Cardiac muscle cell (in vitro differentiated cells and primary cell): ENCODE measurements at regions not wholly inside any gene's neighbourhood (a gene's known extent, or its start where the extent isn't known, plus 50 kb on each side); places are given as distances from the start of the nearest gene placed in this dataset.

Source experiments
- DNase-seq, 2 donors: peaks; one replicate each; pipeline versions ENCODE4 v3.0.0 to v3.0.0-alpha.2; 2010 to 2017; ENCODE audit warnings: low read depth in 1 of 2, low spot score in 1 of 2
- H3K27ac ChIP-seq: fragments of 200-600 bp; sonication (generic); 2 replicates; pipeline ENCODE4 v1.5.1; 2016
- H3K27me3 ChIP-seq: fragments of 200-600 bp; sonication (generic); 2 replicates; pipeline ENCODE4 v1.6.0; 2016; ENCODE audit warnings: control low read depth
- H3K36me3 ChIP-seq: fragments of 200-600 bp; sonication (generic); 2 replicates; pipeline ENCODE4 v1.5.1; 2016; ENCODE audit warnings: control low read depth
- H3K4me1 ChIP-seq: fragments of 200-600 bp; sonication (generic); 2 replicates; pipeline ENCODE4 v1.8.1; 2017; ENCODE audit warnings: low read depth, mild to moderate bottlenecking, mixed run types
- H3K4me3 ChIP-seq: fragments of 200-600 bp; sonication (generic); 2 replicates; pipeline ENCODE4 v1.5.1; 2016; ENCODE audit warnings: mild to moderate bottlenecking
- H3K9me3 ChIP-seq: fragments of 200-600 bp; sonication (generic); 2 replicates; pipeline ENCODE4 v1.5.1; 2017; ENCODE audit warnings: low read depth, mild to moderate bottlenecking, control low read depth
- CTCF ChIP-seq: IDR thresholded peaks from 2 replicates; pipeline ENCODE4 v1.5.1; 2012; ENCODE audit warnings: low read depth, mild to moderate bottlenecking, low read length

- Histone ChIP-seq H3K27ac (no peak overlapping the region), H3K36me3 (no peaks in the 10 kb centered on the region), H3K27me3 (no peaks in the 10 kb centered on the region), H3K4me3 (no peak overlapping the region), H3K4me1 (no peaks in the 10 kb centered on the region), H3K9me3 (no peaks in the 10 kb centered on the region)
- DNase-seq = no peak
- no peak for TF ChIP-seq CTCF
Observed at GRCh38 chr17:33560871-33561270, 267.8 kb upstream of the ASIC2 start.

DNA sequence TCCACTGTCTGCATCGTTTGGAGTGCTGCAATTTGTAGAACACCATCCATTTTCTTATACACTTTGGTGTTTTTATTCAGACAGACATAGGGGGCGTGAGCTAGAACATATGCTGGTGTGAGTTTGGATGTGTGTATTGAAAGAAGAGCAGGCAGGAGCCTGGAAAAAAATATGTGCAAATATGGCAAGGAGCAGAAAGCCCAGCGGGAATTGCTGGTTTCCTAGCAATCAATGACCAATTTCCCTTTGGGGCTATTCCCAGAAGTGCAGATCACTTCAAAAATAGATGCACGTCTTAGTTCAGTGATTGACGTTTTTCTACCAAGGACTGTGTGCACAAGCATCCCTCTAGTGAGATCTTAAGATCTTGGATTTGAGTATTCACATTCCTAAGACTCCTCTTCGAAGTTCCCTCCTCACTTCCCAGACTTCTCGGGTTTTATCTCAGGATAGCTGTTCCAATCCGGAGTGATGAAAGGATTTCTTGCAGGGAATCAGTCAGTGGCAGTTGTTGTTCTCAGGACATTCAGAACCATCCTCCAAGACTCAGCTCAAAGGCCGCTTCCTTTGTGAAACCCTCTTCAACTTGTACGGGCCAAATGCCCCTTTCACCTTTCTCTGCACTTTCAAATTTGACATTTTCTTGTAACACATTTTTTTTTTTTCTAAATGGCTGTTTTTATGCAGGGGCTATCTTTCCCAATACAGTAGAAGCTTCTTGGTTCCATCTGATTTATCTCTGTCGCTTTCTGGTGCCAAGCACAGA is 268.7 kb upstream of the ASIC2 start:
- Histone ChIP-seq H3K4me3 (no peak overlapping the region), H3K4me1 (no peaks in the 10 kb centered on the region), H3K9me3 (no peaks in the 10 kb centered on the region), H3K27me3 (no peaks in the 10 kb centered on the region), H3K27ac (no peak overlapping the region), H3K36me3 (no peaks in the 10 kb centered on the region)
- no peak for DNase-seq
- no peak for TF ChIP-seq CTCF

DNA sequence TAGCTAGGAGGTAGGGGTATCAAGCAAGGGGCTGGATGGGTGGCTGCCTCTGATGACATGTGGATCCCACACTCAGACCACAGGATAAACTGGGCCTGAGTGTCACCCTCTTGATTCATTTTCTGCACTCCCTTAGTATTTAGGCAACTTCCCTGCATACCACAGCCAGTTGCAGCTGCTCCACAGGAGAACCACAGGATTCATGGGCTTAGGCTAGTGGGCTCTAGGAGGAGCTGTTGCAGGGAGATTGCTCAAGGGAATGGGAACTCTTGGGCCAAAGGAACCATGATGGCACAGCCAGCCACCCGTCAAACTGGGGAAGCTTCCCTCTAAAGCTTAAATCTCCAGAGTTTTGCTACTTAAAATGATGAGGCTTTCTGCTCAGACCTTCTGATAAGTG is 269.7 kb upstream of the ASIC2 start:
- Histone ChIP-seq H3K36me3 (no peaks in the 10 kb centered on the region), H3K4me1 (no peaks in the 10 kb centered on the region), H3K9me3 (no peaks in the 10 kb centered on the region), H3K27me3 (no peaks in the 10 kb centered on the region), H3K4me3 (no peak overlapping the region), H3K27ac (no peak overlapping the region)
- no peak for DNase-seq
- no peak for TF ChIP-seq CTCF

GRCh38 chr17:33564146-33564545 is 271.1 kb upstream of the ASIC2 start:
- Histone ChIP-seq H3K27me3 (no peaks in the 10 kb centered on the region), H3K4me1 (no peaks in the 10 kb centered on the region), H3K36me3 (no peaks in the 10 kb centered on the region), H3K27ac (no peak overlapping the region), H3K4me3 (no peak overlapping the region), H3K9me3 (no peaks in the 10 kb centered on the region)
- TF ChIP-seq CTCF = no peak
- DNase-seq = no peak

- DNase-seq = no peak
- Histone ChIP-seq H3K4me3 (no peak overlapping the region), H3K27ac (no peak overlapping the region), H3K4me1 (no peaks in the 10 kb centered on the region), H3K9me3 (no peaks in the 10 kb centered on the region), H3K27me3 (no peaks in the 10 kb centered on the region), H3K36me3 (no peaks in the 10 kb centered on the region)
- TF ChIP-seq CTCF = no peak
Observed at GRCh38 chr17:33567223-33567622, 274.1 kb upstream of the ASIC2 start.
